Brain microvascular endothelial cell (primary cell): ENCODE measurements at regions not wholly inside any gene's neighbourhood (a gene's known extent, or its start where the extent isn't known, plus 50 kb on each side); places are given as distances from the start of the nearest gene placed in this dataset.

Experiments
- DNase-seq: peaks from one replicate; pipeline ENCODE4 v3.0.0-alpha.2; 2020
- H3K27ac ChIP-seq: fragments of 250-450 bp; sonication (Bioruptor Pico); 2 replicates; pipeline ENCODE4 v1.5.1; 2020; ENCODE audit warnings: mild to moderate bottlenecking, moderate library complexity
- H3K27me3 ChIP-seq: fragments of 250-450 bp; sonication (Bioruptor Pico); replicated peaks from 2 replicates; pipeline ENCODE4 v1.5.1; 2020; ENCODE audit warnings: mild to moderate bottlenecking
- H3K36me3 ChIP-seq: fragments of 250-450 bp; sonication (Bioruptor Pico); replicated peaks from 2 replicates; pipeline ENCODE4 v1.5.1; 2020; ENCODE audit warnings: mild to moderate bottlenecking
- H3K4me3 ChIP-seq: 2 replicates; pipeline ENCODE4 v1.5.1; 2011; ENCODE audit warnings: low read depth, mild to moderate bottlenecking, control low read depth, low read length, moderate library complexity
- in situ Hi-C: cut with HindIII; loops from 2 replicates; pipeline ENCODE4 v1.10.0; 2017; ENCODE audit warnings: low sequenced_read_pairs, low pct_ligation_motif_present
- TF ChIP-seq, protein P1 (sequence below): IDR thresholded peaks from 2 replicates; pipeline ENCODE4 v1.5.1; 2011; ENCODE audit warnings: low read depth, mild to moderate bottlenecking, moderate library complexity, low read length, control low read depth, inconsistent platforms; ENCODE audit errors: missing control alignments

DNA sequence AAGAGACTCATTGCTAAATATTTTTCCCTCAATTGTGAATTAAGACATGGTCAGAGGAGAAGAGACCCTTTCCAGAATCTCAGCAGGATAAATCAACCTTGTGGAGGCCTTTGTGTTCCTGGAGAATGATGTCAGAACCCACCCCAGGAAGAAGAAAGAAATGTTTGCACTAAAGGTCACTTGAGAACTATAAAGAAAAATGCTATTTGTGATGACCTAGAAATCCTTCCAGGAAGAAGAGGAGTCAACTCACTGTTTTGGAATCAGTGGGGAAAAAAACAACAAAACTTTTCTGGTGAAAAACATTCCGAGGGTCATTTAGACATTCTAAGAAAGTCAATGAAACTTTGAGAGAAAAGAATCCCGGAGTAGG is 129.1 kb upstream of the ANKRD1 start:
- H3K4me3 ChIP-seq, result no peak overlapping the region
- H3K27ac ChIP-seq, result peak overlapping the region; percentile 54
- H3K27me3 ChIP-seq, result no peaks in the 10 kb centered on the region
- TF ChIP-seq, protein P1, sequence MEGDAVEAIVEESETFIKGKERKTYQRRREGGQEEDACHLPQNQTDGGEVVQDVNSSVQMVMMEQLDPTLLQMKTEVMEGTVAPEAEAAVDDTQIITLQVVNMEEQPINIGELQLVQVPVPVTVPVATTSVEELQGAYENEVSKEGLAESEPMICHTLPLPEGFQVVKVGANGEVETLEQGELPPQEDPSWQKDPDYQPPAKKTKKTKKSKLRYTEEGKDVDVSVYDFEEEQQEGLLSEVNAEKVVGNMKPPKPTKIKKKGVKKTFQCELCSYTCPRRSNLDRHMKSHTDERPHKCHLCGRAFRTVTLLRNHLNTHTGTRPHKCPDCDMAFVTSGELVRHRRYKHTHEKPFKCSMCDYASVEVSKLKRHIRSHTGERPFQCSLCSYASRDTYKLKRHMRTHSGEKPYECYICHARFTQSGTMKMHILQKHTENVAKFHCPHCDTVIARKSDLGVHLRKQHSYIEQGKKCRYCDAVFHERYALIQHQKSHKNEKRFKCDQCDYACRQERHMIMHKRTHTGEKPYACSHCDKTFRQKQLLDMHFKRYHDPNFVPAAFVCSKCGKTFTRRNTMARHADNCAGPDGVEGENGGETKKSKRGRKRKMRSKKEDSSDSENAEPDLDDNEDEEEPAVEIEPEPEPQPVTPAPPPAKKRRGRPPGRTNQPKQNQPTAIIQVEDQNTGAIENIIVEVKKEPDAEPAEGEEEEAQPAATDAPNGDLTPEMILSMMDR, result no peak
- H3K36me3 ChIP-seq, result no peaks in the 10 kb centered on the region
- in situ Hi-C loops, result no loop called here
- no peak for DNase-seq

DNA sequence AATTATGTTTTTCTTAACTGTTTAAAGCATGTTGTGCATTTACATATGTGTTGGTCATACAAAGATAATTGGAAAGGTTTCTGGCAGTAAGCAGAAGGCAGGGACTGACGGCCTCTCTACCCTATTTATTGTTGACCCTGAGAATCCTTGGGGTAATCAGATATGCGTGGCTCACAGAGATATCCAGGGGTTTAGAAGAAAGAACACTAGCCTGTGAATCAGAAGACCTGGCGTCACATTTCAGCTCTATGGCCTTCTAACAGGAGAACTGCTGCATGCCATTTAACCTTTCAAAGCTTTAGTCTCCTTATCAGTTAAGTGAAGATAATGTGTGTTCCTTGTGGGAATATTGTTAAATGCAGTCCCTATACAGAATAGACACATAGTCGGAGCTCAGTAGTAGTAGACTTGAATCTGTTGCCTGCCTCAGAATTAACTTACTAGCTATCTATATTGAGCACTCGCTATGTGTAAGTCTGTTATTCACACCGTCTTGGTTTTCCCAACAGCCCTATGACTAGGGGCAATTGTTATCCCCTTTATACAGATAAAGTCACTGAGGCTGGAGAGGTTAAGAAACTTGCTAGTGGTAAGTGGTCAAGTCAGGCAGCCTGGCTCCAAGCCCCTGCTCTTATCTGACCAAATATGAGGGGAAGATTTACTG is 129.6 kb upstream of the ANKRD1 start:
- peak; percentile 43 for DNase-seq
- no peaks in the 10 kb centered on the region for H3K36me3 ChIP-seq
- in situ Hi-C loops, result no loop called here
- H3K4me3 ChIP-seq, result no peak overlapping the region
- no peaks in the 10 kb centered on the region for H3K27me3 ChIP-seq
- TF ChIP-seq, protein P1, result no peak
- H3K27ac ChIP-seq, result peak overlapping the region; percentile 54

DNA sequence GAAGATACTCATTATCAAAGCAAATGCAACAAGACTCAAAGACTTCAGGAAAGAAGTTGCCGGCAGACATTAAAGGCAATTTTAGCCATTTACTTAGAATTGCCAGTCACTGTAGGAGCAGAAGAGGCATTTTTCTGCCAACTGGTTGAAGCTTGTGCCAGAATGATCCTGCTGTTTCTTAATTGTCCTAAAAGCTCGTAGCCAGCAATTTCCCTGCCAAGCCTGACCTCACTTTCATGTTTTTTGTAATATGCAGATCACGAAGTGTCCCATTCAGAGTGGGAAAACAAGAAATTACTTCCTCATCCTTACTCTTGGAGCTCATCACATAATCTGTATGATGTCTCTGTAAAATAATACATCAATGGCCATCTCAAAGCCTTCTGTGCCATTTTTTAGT is 130.9 kb upstream of the ANKRD1 start:
- no peak for DNase-seq
- Histone ChIP-seq H3K27me3 (no peaks in the 10 kb centered on the region), H3K4me3 (no peak overlapping the region), H3K36me3 (no peaks in the 10 kb centered on the region), H3K27ac (no peak overlapping the region)
- TF ChIP-seq, protein P1, result no peak
- in situ Hi-C loops, result no loop called here

DNA sequence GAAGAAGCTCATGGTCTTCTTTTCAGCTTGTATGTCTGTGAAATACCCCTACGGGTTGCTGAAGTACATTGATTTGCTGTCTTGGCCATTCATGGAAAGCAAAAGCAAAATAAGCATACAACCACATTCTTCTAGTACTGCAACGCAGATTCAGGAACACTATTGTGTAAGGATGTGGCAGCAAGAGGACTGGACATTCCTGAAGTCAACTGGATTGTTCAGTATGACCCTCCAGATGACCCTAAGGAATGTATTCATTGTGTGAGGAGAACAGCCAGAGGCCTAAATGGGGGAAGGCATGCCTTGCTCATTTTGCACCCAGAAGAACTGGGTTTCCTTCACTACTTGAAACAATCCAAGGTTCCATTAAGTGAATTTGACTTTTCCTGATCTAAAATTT is 133.4 kb upstream of the ANKRD1 start:
- no peak overlapping the region for H3K4me3 ChIP-seq
- TF ChIP-seq, protein P1, result no peak
- H3K27ac ChIP-seq, result no peak overlapping the region
- H3K36me3 ChIP-seq, result no peaks in the 10 kb centered on the region
- H3K27me3 ChIP-seq, result no peaks in the 10 kb centered on the region
- in situ Hi-C loops, result no loop called here
- DNase-seq, result peak; percentile 39

DNA sequence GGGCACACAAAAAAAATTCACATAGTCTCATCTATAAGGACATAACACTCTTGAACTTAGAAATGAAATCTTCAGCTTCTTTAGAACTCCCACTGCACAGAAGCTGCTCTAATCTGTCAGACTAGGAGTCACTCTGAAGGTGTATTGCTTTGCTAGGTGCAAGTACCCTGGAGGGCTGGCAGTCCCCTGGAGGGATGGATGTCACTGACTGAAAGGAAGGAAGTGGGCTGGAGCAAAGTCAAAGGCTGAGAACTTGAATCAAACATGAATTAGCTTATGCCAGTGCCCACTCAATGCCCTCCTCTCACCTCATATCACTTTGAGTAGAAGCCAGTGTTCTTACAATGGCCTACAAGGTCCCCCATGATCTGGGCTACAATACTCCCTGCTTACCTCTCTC is 140.3 kb upstream of the ANKRD1 start:
- DNase-seq, result no peak
- TF ChIP-seq, protein P1, result no peak
- no peaks in the 10 kb centered on the region for H3K36me3 ChIP-seq
- in situ Hi-C loops, result no loop called here
- no peaks in the 10 kb centered on the region for H3K27me3 ChIP-seq
- H3K4me3 ChIP-seq, result no peak overlapping the region
- no peak overlapping the region for H3K27ac ChIP-seq

DNA sequence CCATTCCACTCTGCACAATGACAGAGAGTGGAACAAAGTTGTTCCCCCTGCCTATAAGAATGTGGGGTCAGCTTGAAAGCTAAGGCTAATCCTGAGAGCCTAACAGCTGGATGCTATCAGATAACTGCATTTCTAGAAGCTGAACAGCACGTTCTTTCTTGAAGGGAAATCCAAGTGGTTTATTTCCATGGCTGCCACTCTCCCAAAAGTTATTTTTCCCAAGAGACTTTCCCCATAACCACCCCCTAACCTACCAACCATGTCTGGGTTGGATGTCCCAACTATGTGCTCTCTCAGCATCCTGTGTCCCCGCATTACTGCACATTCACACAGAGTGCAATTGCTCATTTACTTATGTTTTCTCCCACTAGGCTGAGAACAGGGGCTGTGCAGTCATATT is 140.7 kb upstream of the ANKRD1 start:
- no peak overlapping the region for H3K27ac ChIP-seq
- no peak overlapping the region for H3K4me3 ChIP-seq
- DNase-seq, result no peak
- H3K36me3 ChIP-seq, result no peaks in the 10 kb centered on the region
- H3K27me3 ChIP-seq, result no peaks in the 10 kb centered on the region
- TF ChIP-seq, protein P1, result no peak
- in situ Hi-C loops, result no loop called here
